ENCODE measurements at regions not wholly inside any gene's neighbourhood (a gene's known extent, or its start where the extent isn't known, plus 50 kb on each side); places are given as distances from the start of the nearest gene placed in this dataset.

- DNase-seq (ENCODE audit: low spot score): no peak
- in situ Hi-C loops (cut with MboI; ENCODE audit: low pct_unique_long_range_greater_than_20kb, low sequenced_read_pairs, unreplicated experiment): no loop called here
- no peak for TF ChIP-seq CTCF (IDR thresholded peaks at IDR 0.05; ENCODE audit: extremely low read depth, insufficient read depth, missing control alignments)
Measured at GRCh38 chr5:98627121-98627520, 146.3 kb upstream of the RGMB start.

- TF ChIP-seq CTCF (IDR thresholded peaks at IDR 0.05; ENCODE audit: extremely low read depth, insufficient read depth, missing control alignments): no peak
- DNase-seq (ENCODE audit: low spot score): no peak
- in situ Hi-C loops (cut with MboI; ENCODE audit: low pct_unique_long_range_greater_than_20kb, low sequenced_read_pairs, unreplicated experiment): no loop called here
Measured at GRCh38 chr5:98630621-98631020, 142.8 kb upstream of the RGMB start.

GRCh38 chr5:98631311-98632054 is 142.0 kb upstream of the RGMB start:
- in situ Hi-C loops (cut with MboI; ENCODE audit: low pct_unique_long_range_greater_than_20kb, low sequenced_read_pairs, unreplicated experiment): no loop called here
- DNase-seq (ENCODE audit: low spot score): no peak
- TF ChIP-seq CTCF (IDR thresholded peaks at IDR 0.05; ENCODE audit: extremely low read depth, insufficient read depth, missing control alignments): no peak

- no peak for TF ChIP-seq CTCF (IDR thresholded peaks at IDR 0.05; ENCODE audit: extremely low read depth, insufficient read depth, missing control alignments)
- DNase-seq (ENCODE audit: low spot score): no peak
- in situ Hi-C loops (cut with MboI; ENCODE audit: low pct_unique_long_range_greater_than_20kb, low sequenced_read_pairs, unreplicated experiment): no loop called here
Measured at GRCh38 chr5:98635656-98636055, 137.8 kb upstream of the RGMB start.

DNA sequence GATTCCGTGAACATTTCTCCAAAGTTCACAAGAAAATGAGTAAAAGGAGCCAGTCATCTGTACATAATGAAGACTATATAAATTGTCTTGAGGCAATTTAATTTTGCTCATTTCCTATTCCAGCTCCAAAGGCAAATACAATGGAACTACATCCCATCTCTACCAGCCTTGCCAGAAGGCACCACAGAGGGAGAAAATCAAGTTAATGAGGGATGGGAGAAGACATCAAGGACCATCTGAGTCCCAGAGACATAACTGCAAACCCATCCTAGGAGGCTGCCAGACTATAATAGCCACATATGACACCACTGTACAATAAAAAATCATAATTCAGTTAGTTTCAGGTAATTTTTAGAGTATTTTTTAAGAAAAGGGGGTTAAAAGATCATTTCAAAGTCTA is 136.3 kb upstream of the RGMB start:
- no peak for DNase-seq (ENCODE audit: low spot score)
- in situ Hi-C loops (cut with MboI; ENCODE audit: low pct_unique_long_range_greater_than_20kb, low sequenced_read_pairs, unreplicated experiment): no loop called here
- no peak for TF ChIP-seq CTCF (IDR thresholded peaks at IDR 0.05; ENCODE audit: extremely low read depth, insufficient read depth, missing control alignments)

DNA sequence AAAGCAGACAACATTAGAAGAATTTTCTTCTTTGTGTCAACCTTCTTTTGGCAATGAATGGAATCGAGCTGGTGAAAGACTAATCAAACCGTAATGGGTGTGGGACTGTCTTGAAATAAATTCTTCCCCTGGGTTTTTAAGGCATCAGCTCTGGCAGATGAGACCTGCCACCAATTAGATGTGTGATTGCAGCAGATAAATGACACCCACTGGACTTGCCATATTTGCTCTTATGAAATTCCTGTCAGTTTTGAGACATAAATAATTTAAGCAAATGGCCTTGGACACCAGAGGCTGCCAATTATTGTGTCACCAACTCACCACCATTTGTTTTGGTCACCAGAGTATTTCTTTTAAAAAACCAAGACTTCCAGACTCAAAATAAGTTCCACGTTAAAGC is 135.9 kb upstream of the RGMB start:
- DNase-seq (ENCODE audit: low spot score): no peak
- in situ Hi-C loops (cut with MboI; ENCODE audit: low pct_unique_long_range_greater_than_20kb, low sequenced_read_pairs, unreplicated experiment): no loop called here
- no peak for TF ChIP-seq CTCF (IDR thresholded peaks at IDR 0.05; ENCODE audit: extremely low read depth, insufficient read depth, missing control alignments)

Measured in GM13977 (cell line).